ENCODE measurements at regions not wholly inside any gene's neighbourhood (a gene's known extent, or its start where the extent isn't known, plus 50 kb on each side); places are given as distances from the start of the nearest gene placed in this dataset.

DNA sequence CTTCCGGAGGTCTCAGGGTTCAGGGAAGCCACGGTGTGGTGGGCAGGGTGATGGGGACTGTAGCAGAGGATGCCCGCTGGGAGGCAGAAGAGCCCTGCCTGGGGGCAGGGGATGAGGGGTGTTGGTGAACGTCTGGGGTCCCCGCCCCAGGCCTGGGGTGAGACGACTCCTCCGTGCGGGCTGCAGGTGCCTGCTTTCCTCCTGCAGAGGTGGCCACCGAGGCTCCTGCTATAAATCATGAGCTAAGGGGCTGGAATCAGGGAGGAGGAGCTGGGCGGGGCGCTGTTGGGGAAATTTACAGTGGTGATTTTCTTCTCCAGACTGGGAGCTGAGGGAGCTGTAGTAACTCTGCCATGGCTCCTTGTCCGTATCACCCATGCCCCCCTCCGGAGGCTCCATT, 167.0 kb downstream of the MRM1 start:
- H3K4me1 ChIP-seq (replicated peaks in 1 of 2), result no peaks in the 10 kb centered on the region
- WGBS, 4 donors, result 31 to 57% (median 38%) methylated on average over 1 to 13 of the region's 13 CpGs
- intact Hi-C loops (cut with DNase I), result no loop called here
- no peak for TF ChIP-seq POLR2A (IDR thresholded peaks at IDR 0.05)
- TF ChIP-seq, protein P1, sequence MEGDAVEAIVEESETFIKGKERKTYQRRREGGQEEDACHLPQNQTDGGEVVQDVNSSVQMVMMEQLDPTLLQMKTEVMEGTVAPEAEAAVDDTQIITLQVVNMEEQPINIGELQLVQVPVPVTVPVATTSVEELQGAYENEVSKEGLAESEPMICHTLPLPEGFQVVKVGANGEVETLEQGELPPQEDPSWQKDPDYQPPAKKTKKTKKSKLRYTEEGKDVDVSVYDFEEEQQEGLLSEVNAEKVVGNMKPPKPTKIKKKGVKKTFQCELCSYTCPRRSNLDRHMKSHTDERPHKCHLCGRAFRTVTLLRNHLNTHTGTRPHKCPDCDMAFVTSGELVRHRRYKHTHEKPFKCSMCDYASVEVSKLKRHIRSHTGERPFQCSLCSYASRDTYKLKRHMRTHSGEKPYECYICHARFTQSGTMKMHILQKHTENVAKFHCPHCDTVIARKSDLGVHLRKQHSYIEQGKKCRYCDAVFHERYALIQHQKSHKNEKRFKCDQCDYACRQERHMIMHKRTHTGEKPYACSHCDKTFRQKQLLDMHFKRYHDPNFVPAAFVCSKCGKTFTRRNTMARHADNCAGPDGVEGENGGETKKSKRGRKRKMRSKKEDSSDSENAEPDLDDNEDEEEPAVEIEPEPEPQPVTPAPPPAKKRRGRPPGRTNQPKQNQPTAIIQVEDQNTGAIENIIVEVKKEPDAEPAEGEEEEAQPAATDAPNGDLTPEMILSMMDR (IDR thresholded peaks at IDR 0.05), result no peak
- no peak for DNase-seq
- no peaks in the 10 kb centered on the region for H3K36me3 ChIP-seq (replicated peaks in 1 of 2)
- H3K27ac ChIP-seq, result no peak overlapping the region
- no peak overlapping the region for H3K4me3 ChIP-seq
- peaks cover 25% of the 10 kb centered on the region for H3K27me3 ChIP-seq
- H3K9me3 ChIP-seq (replicated peaks in 1 of 3), result no peaks in the 10 kb centered on the region

DNA sequence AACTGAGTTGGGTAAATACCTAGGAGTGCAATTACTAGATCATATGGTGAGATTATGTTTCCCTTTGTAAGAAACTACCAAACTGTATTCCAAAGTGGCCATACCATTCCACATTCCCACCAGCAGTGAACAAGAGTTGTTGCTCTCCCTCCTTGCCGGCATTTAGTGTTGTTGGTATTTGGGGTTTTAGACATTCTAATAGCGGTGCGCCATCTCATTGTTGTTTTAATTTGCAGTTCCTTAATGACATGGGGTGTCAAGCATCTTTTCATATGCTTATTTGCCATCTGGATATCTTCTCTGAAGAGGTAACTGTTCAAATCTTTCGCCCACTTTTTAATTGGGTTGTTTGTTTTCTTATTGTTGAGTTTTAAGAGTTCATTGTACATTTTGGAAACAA, 164.2 kb upstream of the LHX1 start:
- Histone ChIP-seq H3K4me1 (replicated peaks in 1 of 2) (no peaks in the 10 kb centered on the region), H3K36me3 (replicated peaks in 1 of 2) (no peaks in the 10 kb centered on the region), H3K27me3 (peaks cover 7% of the 10 kb centered on the region), H3K4me3 (no peak overlapping the region), H3K9me3 (replicated peaks in 1 of 3) (no peaks in the 10 kb centered on the region), H3K27ac (no peak overlapping the region)
- intact Hi-C loops (cut with DNase I), result no loop called here
- 44 to 53% (median 49%) methylated on average over 4 of the region's 4 CpGs for WGBS, 4 donors
- DNase-seq, result no peak
- TF ChIP-seq, protein P1 (IDR thresholded peaks at IDR 0.05), result no peak
- no peak for TF ChIP-seq POLR2A (IDR thresholded peaks at IDR 0.05)

DNA sequence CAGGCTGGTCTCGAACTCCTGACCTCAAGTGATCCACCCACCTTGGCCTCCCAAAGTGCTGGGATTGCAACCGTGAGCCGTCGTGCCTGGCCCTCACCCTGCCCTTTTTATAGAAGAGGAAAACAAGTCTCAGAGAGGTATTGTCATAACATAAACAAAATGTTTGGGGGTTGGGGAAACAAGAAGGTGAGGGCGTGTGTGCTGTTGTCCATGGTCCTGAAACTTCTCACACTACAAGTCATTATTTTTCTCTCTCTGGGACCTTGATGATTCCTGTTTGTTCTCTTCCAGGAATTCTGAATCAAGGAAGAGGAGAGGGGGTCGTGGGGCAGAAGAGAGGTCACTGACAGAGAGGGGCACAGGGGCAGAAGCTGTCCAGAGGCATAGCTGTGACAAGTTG, 160.2 kb upstream of the LHX1 start:
- TF ChIP-seq, protein P1 (IDR thresholded peaks at IDR 0.05), result no peak
- no peak for TF ChIP-seq POLR2A (IDR thresholded peaks at IDR 0.05)
- H3K27ac ChIP-seq, result no peak overlapping the region
- no peak overlapping the region for H3K4me3 ChIP-seq
- 21 to 28% (median 23%) methylated on average over 6 of the region's 6 CpGs for WGBS, 4 donors
- intact Hi-C loops (cut with DNase I), result no loop called here
- no peaks in the 10 kb centered on the region for H3K4me1 ChIP-seq (replicated peaks in 1 of 2)
- H3K27me3 ChIP-seq, result peaks cover 7% of the 10 kb centered on the region
- no peak for DNase-seq
- H3K9me3 ChIP-seq (replicated peaks in 1 of 3), result no peaks in the 10 kb centered on the region
- no peaks in the 10 kb centered on the region for H3K36me3 ChIP-seq (replicated peaks in 1 of 2)

DNA sequence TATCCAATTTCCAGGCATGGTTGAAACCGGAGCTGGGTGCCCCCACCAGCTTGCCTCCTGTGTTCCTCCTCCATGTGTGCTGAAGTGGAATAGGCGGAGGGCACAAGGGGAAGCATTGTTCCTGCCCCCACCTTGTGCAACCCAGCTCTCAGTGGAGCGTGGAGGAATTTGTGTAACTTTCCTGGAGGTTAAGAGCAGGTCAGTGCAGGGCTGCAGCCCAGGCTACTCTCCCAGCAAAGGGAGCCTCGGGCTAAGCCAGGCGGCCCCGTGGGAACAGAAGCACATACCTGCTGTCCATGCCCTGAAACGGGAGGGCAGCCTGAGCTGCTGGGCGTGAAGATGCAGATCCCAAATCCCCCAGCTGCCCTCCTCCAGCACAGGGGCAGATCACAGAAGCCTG, 158.8 kb upstream of the LHX1 start:
- peaks cover 7% of the 10 kb centered on the region for H3K27me3 ChIP-seq
- no peak overlapping the region for H3K4me3 ChIP-seq
- no peak overlapping the region for H3K27ac ChIP-seq
- 5 to 17% (median 13%) methylated on average over 8 of the region's 8 CpGs for WGBS, 4 donors
- DNase-seq, result no peak
- no peaks in the 10 kb centered on the region for H3K4me1 ChIP-seq (replicated peaks in 1 of 2)
- no peaks in the 10 kb centered on the region for H3K9me3 ChIP-seq (replicated peaks in 1 of 3)
- intact Hi-C loops (cut with DNase I), result no loop called here
- TF ChIP-seq POLR2A (IDR thresholded peaks at IDR 0.05), result no peak
- TF ChIP-seq, protein P1 (IDR thresholded peaks at IDR 0.05), result no peak
- H3K36me3 ChIP-seq (replicated peaks in 1 of 2), result no peaks in the 10 kb centered on the region

All from adrenal gland (tissue), 9 donors.